NB4 (cell line): ENCODE measurements at regions not wholly inside any gene's neighbourhood (a gene's known extent, or its start where the extent isn't known, plus 50 kb on each side); places are given as distances from the start of the nearest gene placed in this dataset.

Source experiments
- DNase-seq: peaks from one replicate; pipeline ENCODE4 v3.0.0; 2010; ENCODE audit warnings: low read depth
- H3K4me3 ChIP-seq: one replicate; pipeline ENCODE4 v1.5.1; 2011; ENCODE audit warnings: mild to moderate bottlenecking, low read depth, low read length, moderate library complexity
- MYC ChIP-seq: IDR thresholded peaks from 2 replicates; pipeline ENCODE4 v1.6.1; 2011; ENCODE audit warnings: low read depth, low read length
- POLR2A ChIP-seq: IDR thresholded peaks from 2 replicates; pipeline ENCODE4 v1.6.1; 2011; ENCODE audit warnings: mild to moderate bottlenecking; ENCODE audit not compliant: insufficient read length; ENCODE audit errors: extremely low read depth
- TF ChIP-seq, protein P1 (sequence below): IDR thresholded peaks from 2 replicates; pipeline ENCODE4 v1.6.1; 2011; ENCODE audit warnings: low read depth, low read length
- TF ChIP-seq, protein P2 (sequence below): IDR thresholded peaks from one replicate; pipeline ENCODE4 v1.5.1; 2012; ENCODE audit warnings: low read depth, low read length

DNA sequence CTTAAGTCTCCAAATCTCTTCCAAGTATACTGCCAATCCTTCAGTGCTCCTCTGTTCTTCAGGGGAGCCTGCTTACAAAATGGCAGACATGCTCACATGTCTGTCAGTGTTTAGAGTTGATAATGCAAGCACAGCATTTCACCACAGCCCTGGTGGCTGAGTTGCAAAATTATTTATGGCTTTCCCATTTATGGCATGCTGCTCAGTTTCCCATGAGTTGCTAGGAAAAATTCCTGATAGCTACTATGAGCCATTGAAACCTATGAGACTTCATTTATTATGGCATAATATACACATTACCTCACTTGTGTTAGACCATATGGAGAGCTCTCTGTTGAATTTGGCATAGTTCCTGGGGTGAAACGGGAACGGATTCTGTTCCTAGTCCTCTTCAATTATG, 448.7 kb upstream of the TCF4 start:
- no peak for TF ChIP-seq POLR2A
- TF ChIP-seq, protein P1, sequence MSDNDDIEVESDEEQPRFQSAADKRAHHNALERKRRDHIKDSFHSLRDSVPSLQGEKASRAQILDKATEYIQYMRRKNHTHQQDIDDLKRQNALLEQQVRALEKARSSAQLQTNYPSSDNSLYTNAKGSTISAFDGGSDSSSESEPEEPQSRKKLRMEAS, result no peak
- no peak for TF ChIP-seq MYC
- TF ChIP-seq, protein P2, sequence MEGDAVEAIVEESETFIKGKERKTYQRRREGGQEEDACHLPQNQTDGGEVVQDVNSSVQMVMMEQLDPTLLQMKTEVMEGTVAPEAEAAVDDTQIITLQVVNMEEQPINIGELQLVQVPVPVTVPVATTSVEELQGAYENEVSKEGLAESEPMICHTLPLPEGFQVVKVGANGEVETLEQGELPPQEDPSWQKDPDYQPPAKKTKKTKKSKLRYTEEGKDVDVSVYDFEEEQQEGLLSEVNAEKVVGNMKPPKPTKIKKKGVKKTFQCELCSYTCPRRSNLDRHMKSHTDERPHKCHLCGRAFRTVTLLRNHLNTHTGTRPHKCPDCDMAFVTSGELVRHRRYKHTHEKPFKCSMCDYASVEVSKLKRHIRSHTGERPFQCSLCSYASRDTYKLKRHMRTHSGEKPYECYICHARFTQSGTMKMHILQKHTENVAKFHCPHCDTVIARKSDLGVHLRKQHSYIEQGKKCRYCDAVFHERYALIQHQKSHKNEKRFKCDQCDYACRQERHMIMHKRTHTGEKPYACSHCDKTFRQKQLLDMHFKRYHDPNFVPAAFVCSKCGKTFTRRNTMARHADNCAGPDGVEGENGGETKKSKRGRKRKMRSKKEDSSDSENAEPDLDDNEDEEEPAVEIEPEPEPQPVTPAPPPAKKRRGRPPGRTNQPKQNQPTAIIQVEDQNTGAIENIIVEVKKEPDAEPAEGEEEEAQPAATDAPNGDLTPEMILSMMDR, result no peak
- no peak for DNase-seq
- no peak overlapping the region for H3K4me3 ChIP-seq

DNA sequence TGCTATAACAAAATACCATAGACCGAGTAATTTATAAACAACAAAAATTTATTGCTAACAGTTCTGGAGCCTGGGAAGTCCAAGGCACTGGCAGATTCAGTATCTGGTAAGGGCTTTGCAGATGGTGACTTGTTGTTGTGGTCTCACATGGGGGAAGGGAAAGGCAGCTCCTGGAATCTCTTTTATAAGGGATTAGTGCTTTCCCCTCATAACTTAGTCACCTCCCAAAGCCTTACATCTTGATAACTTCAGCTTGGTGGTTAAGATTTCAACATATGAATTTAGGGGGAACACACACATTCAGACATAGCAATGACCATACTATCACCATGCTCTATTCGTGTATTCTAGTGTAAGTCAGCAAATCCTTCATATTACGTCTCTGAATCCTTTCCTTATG, 447.6 kb upstream of the TCF4 start:
- H3K4me3 ChIP-seq, result no peak overlapping the region
- TF ChIP-seq, protein P1, result no peak
- TF ChIP-seq, protein P2, result no peak
- TF ChIP-seq MYC (no peak), POLR2A (no peak)
- DNase-seq, result no peak

DNA sequence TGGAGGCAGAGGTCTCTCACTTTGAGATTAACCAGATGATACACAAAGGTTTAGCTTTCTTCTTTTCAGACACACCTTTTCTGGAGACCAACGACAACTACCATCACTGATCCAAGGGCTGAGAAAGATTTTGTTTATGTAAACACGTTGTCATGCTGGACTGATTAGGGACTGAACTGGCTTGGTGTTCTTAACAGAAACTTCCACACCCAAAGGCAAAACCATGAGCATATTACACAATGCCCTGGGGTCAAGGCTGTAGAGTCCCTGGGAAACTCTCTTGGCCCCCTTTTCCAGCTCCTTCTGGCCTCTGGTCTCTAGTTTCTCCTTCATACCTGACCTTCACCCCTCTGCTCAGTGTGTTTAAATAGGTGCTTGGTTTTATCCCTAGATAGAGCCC, 447.0 kb upstream of the TCF4 start:
- no peak for TF ChIP-seq MYC
- TF ChIP-seq, protein P1, result no peak
- TF ChIP-seq, protein P2, result no peak
- TF ChIP-seq POLR2A, result no peak
- H3K4me3 ChIP-seq, result no peak overlapping the region
- no peak for DNase-seq

DNA sequence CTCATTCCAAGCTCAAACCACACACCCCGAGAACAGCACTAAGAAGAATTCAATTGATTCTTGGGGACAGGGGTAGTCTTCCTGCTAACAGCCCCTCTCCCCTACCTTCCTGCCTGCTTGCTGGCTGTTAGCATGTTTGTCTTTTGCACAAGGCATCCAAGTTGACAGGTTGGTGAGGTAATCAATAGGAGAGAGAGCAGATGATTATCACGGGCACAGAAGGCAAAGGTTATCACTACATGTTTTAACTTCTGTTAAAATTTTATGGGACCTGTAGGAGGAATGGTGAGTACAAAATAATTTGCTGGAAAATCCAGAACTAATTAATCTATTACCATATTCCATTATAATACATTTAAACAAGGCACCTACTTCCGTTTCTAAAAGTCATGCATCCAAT, 442.1 kb upstream of the TCF4 start:
- no peak overlapping the region for H3K4me3 ChIP-seq
- TF ChIP-seq, protein P2, result no peak
- TF ChIP-seq, protein P1, result no peak
- TF ChIP-seq MYC, result no peak
- TF ChIP-seq POLR2A, result no peak
- no peak for DNase-seq

DNA sequence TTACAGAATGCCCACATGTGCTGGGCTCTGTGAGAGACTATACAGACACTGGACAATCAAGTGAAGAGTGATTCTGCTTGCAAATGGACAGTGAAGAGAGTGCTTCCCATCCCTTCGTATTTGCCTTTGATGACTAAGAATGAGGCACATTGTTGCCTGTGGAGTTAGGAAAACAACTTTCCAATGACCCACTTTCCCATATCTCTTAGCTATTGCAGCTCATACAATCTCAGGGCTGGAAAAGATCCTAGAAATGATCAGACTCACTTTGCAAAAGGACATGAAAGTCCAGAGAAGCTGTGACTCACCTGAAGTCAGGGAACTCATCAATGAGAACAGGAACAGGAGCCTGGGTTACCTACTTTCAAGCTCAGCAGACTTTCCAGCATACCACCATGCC, 440.5 kb upstream of the TCF4 start:
- no peak for TF ChIP-seq POLR2A
- TF ChIP-seq, protein P1, result no peak
- no peak for TF ChIP-seq MYC
- TF ChIP-seq, protein P2, result no peak
- no peak for DNase-seq

DNA sequence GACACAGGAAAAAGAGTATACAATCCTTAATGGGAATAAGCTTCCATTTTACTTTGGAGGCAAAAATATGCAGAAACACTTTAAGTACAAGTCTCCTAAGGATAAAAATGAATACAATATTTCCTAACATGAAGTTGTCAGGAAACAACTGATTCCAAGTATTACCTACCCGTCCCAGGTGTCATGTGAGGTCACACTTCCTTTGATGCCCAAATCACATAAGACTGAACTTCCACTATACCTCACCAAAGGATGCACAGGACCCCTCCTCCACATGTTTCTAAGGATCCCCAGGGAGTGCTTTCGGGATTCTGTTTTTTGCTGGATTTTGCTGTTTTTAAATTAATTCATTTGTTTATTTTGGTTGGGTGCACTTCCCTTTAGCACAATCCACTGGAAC, 438.5 kb upstream of the TCF4 start:
- H3K4me3 ChIP-seq, result no peak overlapping the region
- TF ChIP-seq, protein P2, result no peak
- TF ChIP-seq MYC, result no peak
- no peak for TF ChIP-seq POLR2A
- TF ChIP-seq, protein P1, result no peak
- DNase-seq, result no peak

More for the DNA sequence above, 440.5 kb upstream of the TCF4 start:
- H3K4me3 ChIP-seq, result no peak overlapping the region
